GM23338 (cell line): ENCODE measurements at regions not wholly inside any gene's neighbourhood (a gene's known extent, or its start where the extent isn't known, plus 50 kb on each side); places are given as distances from the start of the nearest gene placed in this dataset.

ENCODE experiments used
- ATAC-seq: fragments of 200-7000 bp; cut with Tn5 transposase; 3 replicates; pipeline ENCODE4 v1.9.1; 2020
- DNase-seq: peaks from one replicate; pipeline ENCODE4 v3.0.0-alpha.2; 2015; ENCODE audit warnings: low spot score
- H2AFZ ChIP-seq: fragments of 200-600 bp; sonication (generic); 2 replicates; pipeline ENCODE4 v1.8.0; 2016; ENCODE audit warnings: antibody characterized with exemption, mild to moderate bottlenecking, moderate library complexity
- H3F3A ChIP-seq: fragments of 200-600 bp; sonication (generic); replicated peaks from 2 replicates; pipeline ENCODE4 v1.8.0; 2017; ENCODE audit warnings: antibody characterized with exemption, mixed run types, low read depth
- H3K27ac ChIP-seq: fragments of 200-600 bp; sonication (generic); 2 replicates; pipeline ENCODE4 v1.6.1; 2016; ENCODE audit warnings: low read depth
- H3K27me3 ChIP-seq: fragments of 200-600 bp; sonication (generic); 2 replicates; pipeline ENCODE4 v1.8.0; 2016; ENCODE audit warnings: mild to moderate bottlenecking, mixed run types, moderate library complexity; ENCODE audit not compliant: insufficient read depth
- H3K36me3 ChIP-seq: fragments of 200-600 bp; sonication (generic); 2 replicates; pipeline ENCODE4 v1.8.0; 2016; ENCODE audit warnings: mild to moderate bottlenecking; ENCODE audit not compliant: insufficient read depth
- H3K4me1 ChIP-seq: fragments of 200-600 bp; sonication (generic); 2 replicates; pipeline ENCODE4 v1.8.0; 2016; ENCODE audit warnings: mild to moderate bottlenecking, moderate library complexity; ENCODE audit not compliant: insufficient read depth
- H3K4me2 ChIP-seq: fragments of 200-600 bp; sonication (generic); 2 replicates; pipeline ENCODE4 v1.7.1; 2017; ENCODE audit warnings: mixed run types
- H3K4me3 ChIP-seq: fragments of 200-600 bp; sonication (generic); 2 replicates; pipeline ENCODE4 v1.6.1; 2016; ENCODE audit warnings: mixed run types
- H3K79me2 ChIP-seq: fragments of 200-600 bp; sonication (generic); replicated peaks from 2 replicates; pipeline ENCODE4 v1.8.0; 2017; ENCODE audit warnings: mild to moderate bottlenecking; ENCODE audit not compliant: insufficient read depth
- H3K9me2 ChIP-seq: fragments of 200-600 bp; sonication (generic); 2 replicates; pipeline ENCODE4 v1.8.0; 2017; ENCODE audit not compliant: insufficient read depth
- H4K20me1 ChIP-seq: fragments of 200-600 bp; sonication (generic); replicated peaks from 2 replicates; pipeline ENCODE4 v1.8.0; 2017; ENCODE audit warnings: mild to moderate bottlenecking; ENCODE audit not compliant: insufficient read depth
- H3K27ac Mint-ChIP-seq: 2 replicates; pipeline ENCODE4 v1.8.0; 2020; ENCODE audit warnings: inconsistent platforms, mild to moderate bottlenecking, moderate library complexity, mixed read lengths
- H3K27me3 Mint-ChIP-seq: 3 replicates; pipeline ENCODE4 v1.8.0; 2022; ENCODE audit warnings: low read depth, mild to moderate bottlenecking, moderate library complexity, mixed read lengths, inconsistent platforms; ENCODE audit not compliant: insufficient read depth, poor library complexity
- H3K36me3 Mint-ChIP-seq: 3 replicates; pipeline ENCODE4 v1.8.0; 2021; ENCODE audit warnings: low read depth, mild to moderate bottlenecking, inconsistent platforms, moderate library complexity, mixed read lengths
- H3K4me1 Mint-ChIP-seq: 3 replicates; pipeline ENCODE4 v1.8.0; 2020; ENCODE audit warnings: mild to moderate bottlenecking, inconsistent platforms, mixed read lengths
- H3K4me3 Mint-ChIP-seq: 3 replicates; pipeline ENCODE4 v1.8.0; 2021; ENCODE audit warnings: moderate library complexity, mild to moderate bottlenecking, inconsistent platforms, mixed read lengths
- H3K9me3 Mint-ChIP-seq: 3 replicates; pipeline ENCODE4 v1.8.0; 2020; ENCODE audit warnings: moderate library complexity, mild to moderate bottlenecking, inconsistent platforms, mixed read lengths
- CREB1 ChIP-seq: fragments of 250-450 bp; sonication (Bioruptor Pico); IDR thresholded peaks from 2 replicates; pipeline ENCODE4 v1.5.0; 2020; ENCODE audit warnings: low read depth, mild to moderate bottlenecking, moderate library complexity
- CTCF ChIP-seq, 2 experiments: fragments of 200-600 bp in 1 of 2; sonication (generic) in 1 of 2; conservative IDR thresholded peaks; 2 replicates each; pipeline versions ENCODE4 v1.5.1 to v1.6.1; 2016 to 2017; ENCODE audit warnings: antibody characterized with exemption in 2 of 2, low read depth in 2 of 2, mild to moderate bottlenecking in 2 of 2, moderate library complexity in 1 of 2
- ETS1 ChIP-seq: IDR thresholded peaks from 2 replicates; pipeline ENCODE4 v1.6.1; 2016; ENCODE audit warnings: antibody characterized with exemption
- EZH2 ChIP-seq: fragments of 200-600 bp; sonication (generic); IDR thresholded peaks from one replicate; pipeline ENCODE4 v1.8.0; 2017; ENCODE audit warnings: antibody characterized with exemption, mild to moderate bottlenecking, low read depth; ENCODE audit not compliant: unreplicated experiment
- EZH2phosphoT487 ChIP-seq: fragments of 200-600 bp; sonication (generic); IDR thresholded peaks from one replicate; pipeline ENCODE4 v1.8.1; 2018; ENCODE audit warnings: antibody characterized with exemption; ENCODE audit not compliant: unreplicated experiment
- JUNB ChIP-seq: IDR thresholded peaks from one replicate; pipeline ENCODE4 v1.6.1; 2016; ENCODE audit warnings: antibody characterized with exemption; ENCODE audit not compliant: unreplicated experiment
- NANOG ChIP-seq: IDR thresholded peaks from 2 replicates; pipeline ENCODE4 v1.6.1; 2016; ENCODE audit warnings: antibody characterized with exemption, borderline replicate concordance
- POLR2AphosphoS5 ChIP-seq: IDR thresholded peaks from 2 replicates; pipeline ENCODE4 v1.6.1; 2016; ENCODE audit warnings: antibody characterized with exemption, low read depth
- REST ChIP-seq: IDR thresholded peaks from one replicate; pipeline ENCODE4 v1.6.1; 2018; ENCODE audit warnings: antibody characterized with exemption; ENCODE audit not compliant: unreplicated experiment
- STAT1 ChIP-seq: IDR thresholded peaks from one replicate; pipeline ENCODE4 v1.6.1; 2016; ENCODE audit warnings: antibody characterized with exemption; ENCODE audit not compliant: unreplicated experiment
- ZNF114 ChIP-seq: fragments of 250-450 bp; sonication (Bioruptor Pico); IDR thresholded peaks from 2 replicates; pipeline ENCODE4 v1.5.0; 2020; ENCODE audit warnings: mild to moderate bottlenecking, moderate library complexity
- ZNF331 ChIP-seq: fragments of 250-450 bp; sonication (Bioruptor Pico); IDR thresholded peaks from 2 replicates; pipeline ENCODE4 v1.5.0; 2020; ENCODE audit warnings: low read depth, mild to moderate bottlenecking, moderate library complexity
- ZNF462 ChIP-seq: fragments of 250-450 bp; sonication (Bioruptor Pico); IDR thresholded peaks from 2 replicates; pipeline ENCODE4 v1.5.0; 2020; ENCODE audit warnings: mild to moderate bottlenecking, moderate library complexity

GRCh38 chr3:181764544-181764943 is 52.8 kb downstream of the SOX2 start:
- DNase-seq (no peak), ATAC-seq (no peak)
- no peak overlapping the region for H3K27ac Mint-ChIP-seq
- no peak overlapping the region for H3K27ac ChIP-seq
- no peaks in the 10 kb centered on the region for H3K36me3 ChIP-seq
- H3K27me3 ChIP-seq: no peaks in the 10 kb centered on the region
- no peak overlapping the region for H3K4me3 Mint-ChIP-seq
- no peak overlapping the region for H2AFZ ChIP-seq
- H4K20me1 ChIP-seq: no peaks in the 10 kb centered on the region
- no peak overlapping the region for H3K4me2 ChIP-seq
- TF ChIP-seq POLR2AphosphoS5 (no peak), EZH2phosphoT487 (no peak), ZNF114 (CRISPR knock-in tag) (no peak), ETS1 (no peak), STAT1 (no peak), ZNF462 (CRISPR knock-in tag) (no peak), CREB1 (CRISPR knock-in tag) (no peak), REST (no peak), NANOG (no peak), JUNB (no peak), ZNF331 (no peak), EZH2 (no peak), CTCF (conservative IDR thresholded peaks at IDR 0.05; ENCODE audit: low read depth in 2 of 2) (no peak)
- peaks cover 9% of the 10 kb centered on the region for H3K4me1 Mint-ChIP-seq
- peaks cover 2% of the 10 kb centered on the region for H3K27me3 Mint-ChIP-seq
- no peak overlapping the region for H3K4me3 ChIP-seq
- no peaks in the 10 kb centered on the region for H3K79me2 ChIP-seq
- no peaks in the 10 kb centered on the region for H3K9me3 Mint-ChIP-seq
- no peaks in the 10 kb centered on the region for H3F3A ChIP-seq
- no peaks in the 10 kb centered on the region for H3K36me3 Mint-ChIP-seq
- peaks cover 9% of the 10 kb centered on the region for H3K4me1 ChIP-seq
- H3K9me2 ChIP-seq: 0 out of 2 replicates have a peak, but pooled peaks cover 2% of the 10 kb centered on the region
